Activated T-cell treated with anti-CD3 and anti-CD28 coated beads, Interleukin-2, amount 50 U/mL, for 4 hours (primary cell): ENCODE measurements at regions not wholly inside any gene's neighbourhood (a gene's known extent, or its start where the extent isn't known, plus 50 kb on each side); places are given as distances from the start of the nearest gene placed in this dataset.
A peak's percentile ranks its signal among the peaks of the same experiment; 100 is the strongest.

Experiments used
- ATAC-seq, 2 donors: fragments of 200-7000 bp; cut with Tn5 transposase; one replicate each; pipeline ENCODE4 v1.10.0; 2021
- DNase-seq: peaks from one replicate; pipeline ENCODE4 v3.0.0-alpha.2; 2020
- H3K27me3 Mint-ChIP-seq: one replicate; pipeline ENCODE4 v1.8.0; 2021; ENCODE audit warnings: low read depth, mixed read lengths
- H3K36me3 Mint-ChIP-seq: one replicate; pipeline ENCODE4 v1.8.0; 2022; ENCODE audit warnings: mixed read lengths; ENCODE audit not compliant: insufficient read depth
- H3K4me1 Mint-ChIP-seq: one replicate; pipeline ENCODE4 v1.8.0; 2021; ENCODE audit warnings: low read depth, mixed read lengths
- H3K4me3 Mint-ChIP-seq: one replicate; pipeline ENCODE4 v1.8.0; 2021; ENCODE audit warnings: mild to moderate bottlenecking, moderate library complexity, mixed read lengths
- H3K9me3 Mint-ChIP-seq: one replicate; pipeline ENCODE4 v1.8.0; 2021; ENCODE audit warnings: mixed read lengths

DNA sequence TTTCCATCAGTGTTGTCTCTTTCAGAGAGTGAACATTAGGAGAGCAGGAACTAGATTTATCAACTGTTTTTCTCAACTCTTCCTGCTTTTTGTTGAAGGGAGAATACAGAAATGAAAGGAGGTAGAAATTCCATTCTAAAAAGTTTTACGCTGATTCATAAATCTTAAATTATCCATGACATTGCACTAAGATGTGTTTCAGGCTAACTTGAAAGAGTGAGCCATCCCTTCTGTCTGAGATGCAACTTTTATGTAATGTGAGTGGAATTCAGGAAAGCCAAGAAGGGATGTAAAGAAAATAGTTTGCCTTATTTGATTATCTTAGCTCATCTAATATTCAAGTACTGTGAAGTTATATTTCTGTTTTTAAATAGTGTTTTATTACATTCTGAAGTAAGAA is 349.5 kb upstream of the RGS6 start:
- Mint-ChIP-seq H3K9me3 (no peaks in the 10 kb centered on the region), H3K36me3 (peaks cover 15% of the 10 kb centered on the region), H3K4me3 (no peak overlapping the region), H3K27me3 (no peaks in the 10 kb centered on the region), H3K4me1 (no peaks in the 10 kb centered on the region)
- DNase-seq: no peak
- no peak for ATAC-seq

DNA sequence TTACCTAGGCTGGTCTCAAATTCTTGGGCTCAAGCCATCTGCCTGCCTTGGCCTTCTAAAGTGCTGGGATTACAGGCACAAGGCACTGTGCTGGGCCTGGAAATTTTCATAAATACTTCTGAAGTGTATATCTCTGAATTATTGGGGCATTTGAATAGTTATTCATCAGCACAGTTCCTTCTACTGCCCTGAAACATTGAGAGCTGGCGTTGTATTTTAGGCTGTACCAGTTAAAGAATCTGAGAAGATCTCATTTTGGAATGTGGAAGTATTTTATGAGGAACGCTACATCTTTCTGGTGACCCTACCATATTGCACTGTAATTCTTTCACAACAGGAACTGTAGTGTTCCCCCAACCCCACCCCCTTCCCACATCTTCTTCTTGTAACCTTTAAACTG is 349.0 kb upstream of the RGS6 start:
- Mint-ChIP-seq H3K9me3 (no peaks in the 10 kb centered on the region), H3K4me1 (no peaks in the 10 kb centered on the region), H3K36me3 (peaks cover 20% of the 10 kb centered on the region), H3K4me3 (no peak overlapping the region), H3K27me3 (no peaks in the 10 kb centered on the region)
- DNase-seq (no peak), ATAC-seq (no peak)

DNA sequence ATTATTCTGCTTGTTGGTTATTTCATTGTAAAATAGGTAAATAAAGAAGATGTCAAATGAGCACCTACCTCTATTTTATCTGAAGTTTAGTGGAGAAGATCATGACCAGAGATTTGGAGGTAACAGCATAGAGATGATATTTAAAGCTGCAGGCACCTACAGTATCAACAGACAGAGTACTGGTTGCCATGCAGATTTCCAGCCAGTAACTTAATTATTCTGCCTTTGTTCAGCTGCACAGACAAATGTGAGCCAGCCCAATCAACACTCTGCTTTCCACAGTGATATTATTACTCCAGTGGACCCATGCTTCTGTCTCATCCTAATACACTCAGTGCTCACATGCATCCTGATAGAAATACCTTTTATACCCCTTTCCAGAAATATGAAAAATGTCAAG is 348.5 kb upstream of the RGS6 start:
- H3K9me3 Mint-ChIP-seq: no peaks in the 10 kb centered on the region
- no peaks in the 10 kb centered on the region for H3K4me1 Mint-ChIP-seq
- ATAC-seq (no peak), DNase-seq (no peak)
- no peaks in the 10 kb centered on the region for H3K27me3 Mint-ChIP-seq
- H3K36me3 Mint-ChIP-seq: peaks cover 24% of the 10 kb centered on the region
- no peak overlapping the region for H3K4me3 Mint-ChIP-seq

DNA sequence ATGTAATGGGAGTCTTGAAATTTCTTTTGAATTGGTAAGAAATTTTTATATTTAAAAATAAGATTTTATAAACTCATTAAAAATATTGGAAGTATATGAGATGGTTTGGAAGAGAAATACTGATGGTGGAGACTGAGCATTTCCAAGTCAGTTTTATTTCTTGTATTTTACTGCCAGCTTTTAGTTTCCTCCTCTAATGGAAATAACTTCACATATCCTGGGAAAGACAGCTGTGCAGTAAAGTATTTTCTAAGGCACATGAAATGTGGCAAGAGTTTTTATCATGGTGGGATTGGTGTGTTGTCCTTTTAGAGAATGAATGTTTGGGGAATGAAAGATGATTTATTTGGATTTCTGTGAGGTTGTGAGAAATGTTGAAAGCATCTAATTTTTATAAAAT is 346.9 kb upstream of the RGS6 start:
- H3K4me3 Mint-ChIP-seq: no peak overlapping the region
- no peaks in the 10 kb centered on the region for H3K27me3 Mint-ChIP-seq
- H3K4me1 Mint-ChIP-seq: peaks cover 4% of the 10 kb centered on the region
- no peaks in the 10 kb centered on the region for H3K9me3 Mint-ChIP-seq
- DNase-seq: no peak
- no peak for ATAC-seq
- H3K36me3 Mint-ChIP-seq: peaks cover 27% of the 10 kb centered on the region

DNA sequence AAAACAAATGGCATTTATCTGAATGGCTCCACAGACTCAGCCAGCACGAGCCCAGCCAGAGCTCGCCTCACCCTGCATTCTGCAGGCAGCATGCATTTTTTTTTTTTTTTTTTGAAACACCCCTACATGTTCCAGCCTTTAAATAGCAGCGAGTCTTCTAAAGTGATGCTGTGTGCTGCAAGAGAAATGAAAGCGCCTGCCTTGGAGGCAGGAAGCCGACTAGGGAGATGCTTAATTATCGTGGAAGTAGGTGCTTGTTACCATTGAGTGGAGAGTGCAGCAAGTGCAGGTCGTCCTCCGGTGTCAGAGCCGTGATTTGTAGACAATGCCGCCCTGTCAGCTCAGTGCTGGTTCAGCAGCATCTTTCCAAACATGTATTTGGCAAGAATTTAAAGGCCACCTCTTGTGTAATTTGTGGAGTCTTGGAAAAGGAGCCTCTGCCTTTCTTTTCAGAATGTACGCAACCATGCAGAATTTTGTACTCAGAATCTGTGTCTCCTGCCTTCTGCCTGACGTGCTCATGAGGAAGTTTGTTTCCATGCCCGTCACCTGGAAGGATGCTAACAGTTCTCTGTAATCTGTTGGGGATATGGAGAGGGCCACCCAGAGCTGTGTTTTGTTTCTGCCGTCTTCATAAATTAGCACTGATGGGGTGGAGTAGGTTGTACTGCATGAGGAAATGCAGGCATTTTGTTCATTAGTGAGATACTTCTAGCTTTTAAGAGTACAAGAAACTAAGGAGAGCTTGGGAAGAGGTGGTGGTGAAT is 345.9 kb upstream of the RGS6 start:
- Mint-ChIP-seq H3K36me3 (peaks cover 27% of the 10 kb centered on the region), H3K27me3 (no peaks in the 10 kb centered on the region), H3K4me3 (no peak overlapping the region), H3K9me3 (no peaks in the 10 kb centered on the region), H3K4me1 (peaks cover 7% of the 10 kb centered on the region)
- no peak for ATAC-seq
- DNase-seq: no peak

DNA sequence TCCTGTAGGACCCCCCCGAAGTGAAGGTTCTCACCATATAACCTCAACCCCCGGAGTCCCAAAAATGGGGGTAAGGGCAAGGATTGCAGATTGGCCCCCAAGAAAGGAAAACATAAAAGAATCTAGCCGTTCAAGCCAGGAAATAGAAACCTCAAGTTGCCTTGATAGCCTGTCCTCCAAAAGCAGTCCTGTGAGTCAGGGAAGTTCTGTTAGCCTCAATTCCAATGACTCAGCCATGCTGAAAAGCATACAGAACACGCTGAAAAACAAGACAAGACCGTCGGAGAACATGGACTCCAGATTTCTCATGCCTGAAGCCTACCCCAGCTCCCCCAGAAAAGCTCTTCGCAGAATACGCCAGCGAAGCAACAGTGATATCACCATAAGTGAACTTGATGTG is 344.2 kb upstream of the RGS6 start:
- Mint-ChIP-seq H3K4me3 (no peak overlapping the region), H3K9me3 (no peaks in the 10 kb centered on the region), H3K36me3 (peaks cover 27% of the 10 kb centered on the region), H3K27me3 (no peaks in the 10 kb centered on the region), H3K4me1 (peaks cover 15% of the 10 kb centered on the region)
- no peak for ATAC-seq
- DNase-seq: no peak

DNA sequence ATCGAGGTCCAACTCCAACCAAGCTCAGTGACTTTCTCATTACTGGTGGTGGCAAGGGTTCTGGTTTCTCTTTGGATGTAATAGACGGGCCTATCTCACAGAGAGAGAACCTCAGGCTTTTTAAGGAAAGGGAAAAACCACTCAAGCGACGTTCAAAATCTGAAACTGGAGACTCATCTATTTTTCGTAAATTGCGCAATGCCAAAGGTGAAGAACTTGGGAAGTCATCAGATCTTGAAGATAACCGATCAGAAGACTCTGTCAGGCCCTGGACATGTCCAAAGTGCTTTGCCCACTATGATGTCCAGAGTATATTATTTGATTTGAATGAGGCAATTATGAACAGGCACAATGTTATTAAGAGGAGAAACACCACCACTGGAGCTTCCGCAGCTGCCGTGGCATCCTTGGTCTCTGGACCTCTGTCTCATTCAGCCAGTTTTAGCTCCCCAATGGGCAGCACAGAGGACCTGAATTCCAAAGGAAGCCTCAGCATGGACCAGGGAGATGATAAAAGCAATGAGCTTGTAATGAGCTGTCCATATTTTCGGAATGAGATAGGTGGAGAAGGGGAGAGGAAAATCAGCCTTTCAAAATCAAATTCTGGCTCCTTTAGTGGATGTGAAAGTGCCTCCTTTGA is 343.5 kb upstream of the RGS6 start:
- peaks cover 27% of the 10 kb centered on the region for H3K36me3 Mint-ChIP-seq
- no peaks in the 10 kb centered on the region for H3K27me3 Mint-ChIP-seq
- H3K4me3 Mint-ChIP-seq: no peak overlapping the region
- no peaks in the 10 kb centered on the region for H3K9me3 Mint-ChIP-seq
- ATAC-seq (no peak), DNase-seq (no peak)
- peaks cover 17% of the 10 kb centered on the region for H3K4me1 Mint-ChIP-seq

DNA sequence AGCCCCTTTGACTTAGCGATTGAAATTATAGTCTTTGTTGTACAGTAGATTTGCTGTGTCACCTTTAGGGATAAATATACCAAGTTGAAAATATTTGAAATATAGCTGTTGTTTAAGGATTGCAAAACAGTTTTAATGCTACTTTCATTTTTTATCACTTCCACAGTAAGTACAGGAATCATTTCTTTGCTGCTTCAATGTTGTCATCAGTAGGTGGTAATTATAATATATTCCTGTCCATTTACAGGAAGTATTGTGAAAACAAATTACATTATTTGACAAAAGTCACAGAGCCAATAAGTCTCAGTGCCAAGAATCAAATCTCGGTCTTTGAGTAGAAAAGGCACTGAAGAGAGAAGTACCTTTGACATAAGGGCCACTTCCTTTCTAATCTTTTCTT is 342.6 kb upstream of the RGS6 start:
- ATAC-seq (no peak), DNase-seq (no peak)
- H3K4me1 Mint-ChIP-seq: peaks cover 24% of the 10 kb centered on the region
- no peaks in the 10 kb centered on the region for H3K27me3 Mint-ChIP-seq
- H3K36me3 Mint-ChIP-seq: peaks cover 20% of the 10 kb centered on the region
- no peaks in the 10 kb centered on the region for H3K9me3 Mint-ChIP-seq
- H3K4me3 Mint-ChIP-seq: no peak overlapping the region

DNA sequence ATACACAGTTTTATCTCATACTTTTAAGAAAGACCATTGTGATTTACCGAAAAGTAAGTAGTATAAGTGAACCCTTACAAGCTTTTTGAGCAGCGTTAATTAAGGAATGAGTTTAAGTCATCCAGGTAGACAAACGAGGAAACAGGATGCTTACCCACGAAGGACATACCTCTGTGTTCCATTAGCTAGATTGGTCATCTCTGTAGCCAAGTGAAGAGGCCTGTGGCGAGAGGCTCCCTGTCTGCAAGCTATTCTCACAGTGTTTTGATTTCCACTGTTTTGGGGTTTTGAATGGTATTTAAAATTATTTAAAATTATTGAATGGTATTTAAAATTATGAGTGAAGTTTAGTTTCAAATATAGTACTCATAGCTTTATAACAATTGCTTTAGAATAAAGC is 342.1 kb upstream of the RGS6 start:
- no peak for ATAC-seq
- Mint-ChIP-seq H3K27me3 (no peaks in the 10 kb centered on the region), H3K9me3 (no peaks in the 10 kb centered on the region), H3K4me3 (no peak overlapping the region), H3K36me3 (peaks cover 18% of the 10 kb centered on the region), H3K4me1 (peaks cover 29% of the 10 kb centered on the region)
- no peak for DNase-seq

DNA sequence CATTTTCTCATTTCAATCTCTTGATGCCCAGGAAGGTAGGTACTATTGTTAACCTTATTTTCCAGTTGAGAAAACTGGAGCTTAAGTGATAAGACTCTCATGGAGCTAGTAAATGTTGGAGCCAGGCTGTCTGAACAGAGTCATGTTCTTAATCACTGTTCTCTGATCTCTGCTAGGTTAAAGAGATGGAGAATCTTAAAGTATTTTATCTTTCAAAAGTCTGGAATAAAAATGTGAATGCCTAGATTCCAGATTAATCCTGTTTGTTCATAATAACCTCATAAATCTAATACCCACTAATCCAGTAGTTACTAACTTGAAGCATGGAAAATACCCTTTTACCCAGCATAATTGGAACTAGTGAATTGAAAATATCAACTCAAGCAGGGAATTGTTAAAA is 341.0 kb upstream of the RGS6 start:
- no peaks in the 10 kb centered on the region for H3K9me3 Mint-ChIP-seq
- peaks cover 21% of the 10 kb centered on the region for H3K36me3 Mint-ChIP-seq
- no peak overlapping the region for H3K4me3 Mint-ChIP-seq
- DNase-seq: no peak
- H3K27me3 Mint-ChIP-seq: no peaks in the 10 kb centered on the region
- H3K4me1 Mint-ChIP-seq: peaks cover 38% of the 10 kb centered on the region
- no peak for ATAC-seq

DNA sequence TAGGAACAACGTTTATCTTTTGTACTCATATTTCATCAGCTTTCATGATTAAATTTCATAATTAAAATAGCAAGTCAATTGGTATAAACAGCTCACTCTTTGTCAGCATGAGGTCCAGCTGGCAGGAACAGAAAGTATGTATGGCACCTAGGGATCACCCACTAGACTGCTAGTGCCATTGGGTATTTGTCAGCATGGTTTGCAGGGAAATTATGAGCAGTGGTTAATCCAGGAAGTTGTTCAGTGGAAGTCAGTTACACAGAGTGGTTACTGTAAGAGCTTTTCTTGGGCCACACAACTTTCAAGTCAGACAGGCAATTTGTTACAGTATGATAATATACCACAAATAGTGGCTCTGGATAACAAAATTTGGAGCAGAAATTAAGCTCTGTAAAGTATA is 340.3 kb upstream of the RGS6 start:
- H3K36me3 Mint-ChIP-seq: peaks cover 18% of the 10 kb centered on the region
- ATAC-seq: peak; percentile 72 to 82
- DNase-seq: no peak
- H3K4me1 Mint-ChIP-seq: peaks cover 38% of the 10 kb centered on the region
- H3K27me3 Mint-ChIP-seq: no peaks in the 10 kb centered on the region
- no peak overlapping the region for H3K4me3 Mint-ChIP-seq
- H3K9me3 Mint-ChIP-seq: no peaks in the 10 kb centered on the region

DNA sequence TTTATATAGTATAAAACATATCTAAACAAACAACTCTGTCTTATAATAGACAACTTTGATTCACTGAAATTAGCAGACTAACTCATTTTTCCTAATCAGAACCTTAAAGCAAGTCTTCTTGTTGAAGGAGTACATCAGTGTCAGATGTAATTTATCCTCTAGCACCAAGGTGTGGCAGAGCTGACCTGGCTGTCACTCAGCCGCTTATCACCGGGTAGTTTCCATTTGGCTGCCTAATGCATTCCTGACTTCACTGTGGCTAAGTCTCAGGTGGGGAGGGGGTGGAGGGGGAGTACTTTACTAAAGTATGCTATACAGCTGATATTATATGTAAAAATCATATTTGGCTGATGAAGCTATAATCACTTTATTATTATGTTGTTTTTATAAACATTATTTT is 339.9 kb upstream of the RGS6 start:
- no peak for DNase-seq
- H3K9me3 Mint-ChIP-seq: no peaks in the 10 kb centered on the region

DNA sequence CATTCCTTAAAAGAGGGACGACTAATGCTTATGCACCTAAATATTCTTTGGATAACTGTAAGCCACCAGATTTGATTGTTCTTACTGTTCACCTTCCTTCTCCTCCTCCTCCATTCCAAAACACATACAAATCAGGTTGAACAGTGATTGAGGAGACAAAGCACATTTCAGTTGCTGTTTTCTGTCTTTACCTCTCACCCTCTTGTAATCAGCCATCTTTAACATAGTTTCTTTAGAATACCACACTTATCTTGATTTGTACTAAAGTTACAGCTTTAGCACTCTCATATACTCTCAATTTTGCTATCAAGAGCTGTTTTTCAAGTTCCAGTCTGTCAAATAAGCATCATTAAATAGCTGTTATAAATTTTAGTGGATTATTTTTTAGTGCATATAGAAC is 338.3 kb upstream of the RGS6 start:
- Mint-ChIP-seq H3K27me3 (no peaks in the 10 kb centered on the region), H3K9me3 (peaks cover 3% of the 10 kb centered on the region), H3K4me1 (peaks cover 55% of the 10 kb centered on the region), H3K4me3 (no peak overlapping the region), H3K36me3 (peaks cover 11% of the 10 kb centered on the region)
- ATAC-seq (no peak), DNase-seq (no peak)

More for the DNA sequence above, 339.9 kb upstream of the RGS6 start:
- Mint-ChIP-seq H3K4me3 (no peak overlapping the region), H3K4me1 (peaks cover 40% of the 10 kb centered on the region), H3K36me3 (peaks cover 18% of the 10 kb centered on the region), H3K27me3 (no peaks in the 10 kb centered on the region)
- ATAC-seq: no peak

DNA sequence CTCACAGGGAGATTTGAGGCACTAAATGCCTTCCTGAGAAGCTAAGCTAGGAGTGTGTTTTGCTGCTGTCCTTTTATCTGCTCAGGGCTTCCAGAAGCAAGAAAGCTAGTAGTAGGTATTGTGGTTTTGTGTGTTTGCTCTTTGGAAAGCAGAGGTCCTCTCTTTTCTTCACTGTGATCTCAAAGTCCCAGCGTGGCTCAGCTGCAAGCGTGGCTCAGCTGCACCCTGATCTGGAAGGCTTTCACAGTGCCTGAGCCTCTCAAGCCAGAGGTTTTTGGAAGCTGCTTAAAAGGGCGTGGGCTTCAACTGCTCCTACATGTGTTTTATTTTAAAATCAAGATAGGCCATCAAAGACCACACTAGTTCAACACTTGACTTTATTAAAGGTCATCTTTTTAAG is 337.4 kb upstream of the RGS6 start:
- DNase-seq (no peak), ATAC-seq (peak; percentile 43 to 45)
- peaks cover 3% of the 10 kb centered on the region for H3K9me3 Mint-ChIP-seq
- H3K36me3 Mint-ChIP-seq: peaks cover 16% of the 10 kb centered on the region
- H3K4me3 Mint-ChIP-seq: no peak overlapping the region
- H3K4me1 Mint-ChIP-seq: peaks cover 54% of the 10 kb centered on the region
- no peaks in the 10 kb centered on the region for H3K27me3 Mint-ChIP-seq

DNA sequence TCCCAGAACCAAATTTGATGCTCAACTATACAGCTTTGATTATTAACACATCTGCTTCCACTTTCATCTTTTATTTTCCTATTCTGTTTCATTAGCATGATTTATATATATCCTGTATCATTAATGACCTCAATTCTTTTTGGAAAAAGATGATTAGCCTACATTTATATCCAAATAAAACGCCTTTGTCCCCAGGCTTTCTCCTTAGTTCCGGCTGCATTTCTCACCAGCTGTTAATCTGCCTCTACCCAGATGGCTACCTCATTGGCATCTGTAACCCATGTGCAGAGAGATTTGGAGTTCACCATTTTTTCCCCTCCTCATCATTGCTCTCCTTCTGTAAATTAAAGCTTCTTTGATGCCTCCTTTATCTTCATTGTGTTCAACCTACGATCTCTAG is 336.8 kb upstream of the RGS6 start:
- Mint-ChIP-seq H3K4me3 (no peak overlapping the region), H3K27me3 (no peaks in the 10 kb centered on the region), H3K4me1 (peaks cover 54% of the 10 kb centered on the region), H3K9me3 (peaks cover 9% of the 10 kb centered on the region), H3K36me3 (peaks cover 22% of the 10 kb centered on the region)
- no peak for ATAC-seq
- no peak for DNase-seq
